Gastrocnemius medialis (tissue), 4 donors: ENCODE measurements at regions not wholly inside any gene's neighbourhood (a gene's known extent, or its start where the extent isn't known, plus 50 kb on each side); places are given as distances from the start of the nearest gene placed in this dataset.

Experiments used
- CTCF ChIP-seq, 5 experiments: fragments of 450-650 bp in 3 of 5; fragments of 200-600 bp in 2 of 5; sonication (generic) in 2 of 5; IDR thresholded peaks in 4 of 5; conservative IDR thresholded peaks in 1 of 5; 1 replicate in 4 of 5; 2 replicates in 1 of 5; pipeline ENCODE4 v1.5.1; 2016 to 2019; ENCODE audit warnings: antibody characterized with exemption in 5 of 5, mild to moderate bottlenecking in 3 of 5, moderate library complexity in 3 of 5
- POLR2A ChIP-seq, 2 donors: fragments of 450-650 bp; IDR thresholded peaks; one replicate each; pipeline ENCODE4 v1.6.1; 2017; ENCODE audit warnings: antibody characterized with exemption in 2 of 2, mild to moderate bottlenecking in 2 of 2, moderate library complexity in 2 of 2

- no peak for TF ChIP-seq POLR2A (IDR thresholded peaks at IDR 0.05)
- no peak for TF ChIP-seq CTCF (IDR thresholded peaks at IDR 0.05 in 4 of 5, conservative IDR thresholded peaks at IDR 0.05 in 1 of 5)
Observed at GRCh38 chr6:15874326-15874725, 211.5 kb upstream of the DTNBP1 start.
